Vagina (tissue), 2 donors: ENCODE measurements at regions not wholly inside any gene's neighbourhood (a gene's known extent, or its start where the extent isn't known, plus 50 kb on each side); places are given as distances from the start of the nearest gene placed in this dataset.

ENCODE experiments used
- POLR2AphosphoS5 ChIP-seq, 2 donors: sonication (generic); formaldehyde crosslinking; IDR thresholded peaks; one replicate each; pipeline ENCODE4 v1.9.0; 2017; ENCODE audit warnings: antibody characterized with exemption in 2 of 2, mild to moderate bottlenecking in 2 of 2, low read depth in 1 of 2; ENCODE audit not compliant: insufficient read depth in 1 of 2
- TF ChIP-seq, protein P1 (sequence below), 3 experiments: fragments of 450-650 bp in 2 of 3; fragments of 200-600 bp in 1 of 3; sonication (generic) in 1 of 3; IDR thresholded peaks; one replicate each; pipeline ENCODE4 v1.5.1; 2017 to 2019; ENCODE audit warnings: antibody characterized with exemption in 3 of 3, mild to moderate bottlenecking in 2 of 3, moderate library complexity in 2 of 3

DNA sequence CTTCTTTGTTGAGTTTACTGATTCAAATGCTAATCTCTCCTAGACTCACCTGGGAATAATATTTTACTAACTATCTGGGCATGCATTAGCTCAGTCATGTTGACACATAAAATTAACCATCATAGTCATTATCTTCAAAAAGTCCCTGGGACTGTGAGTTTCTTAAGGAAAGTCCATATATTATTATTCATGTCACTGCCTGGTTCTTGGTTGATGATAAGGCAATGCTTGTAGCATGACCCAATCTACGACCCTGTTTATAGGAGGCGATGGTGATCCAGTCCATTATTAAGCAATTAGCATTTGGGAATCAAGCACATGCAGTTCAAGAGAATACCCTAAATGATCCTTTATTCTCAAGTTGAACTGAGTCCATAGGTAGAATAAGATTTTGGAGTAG lies 54.8 kb upstream of the MPHOSPH6 start:
- no peak for TF ChIP-seq POLR2AphosphoS5 (IDR thresholded peaks at IDR 0.05; ENCODE audit: insufficient read depth in 1 of 2, low read depth in 1 of 2)
- TF ChIP-seq, protein P1, sequence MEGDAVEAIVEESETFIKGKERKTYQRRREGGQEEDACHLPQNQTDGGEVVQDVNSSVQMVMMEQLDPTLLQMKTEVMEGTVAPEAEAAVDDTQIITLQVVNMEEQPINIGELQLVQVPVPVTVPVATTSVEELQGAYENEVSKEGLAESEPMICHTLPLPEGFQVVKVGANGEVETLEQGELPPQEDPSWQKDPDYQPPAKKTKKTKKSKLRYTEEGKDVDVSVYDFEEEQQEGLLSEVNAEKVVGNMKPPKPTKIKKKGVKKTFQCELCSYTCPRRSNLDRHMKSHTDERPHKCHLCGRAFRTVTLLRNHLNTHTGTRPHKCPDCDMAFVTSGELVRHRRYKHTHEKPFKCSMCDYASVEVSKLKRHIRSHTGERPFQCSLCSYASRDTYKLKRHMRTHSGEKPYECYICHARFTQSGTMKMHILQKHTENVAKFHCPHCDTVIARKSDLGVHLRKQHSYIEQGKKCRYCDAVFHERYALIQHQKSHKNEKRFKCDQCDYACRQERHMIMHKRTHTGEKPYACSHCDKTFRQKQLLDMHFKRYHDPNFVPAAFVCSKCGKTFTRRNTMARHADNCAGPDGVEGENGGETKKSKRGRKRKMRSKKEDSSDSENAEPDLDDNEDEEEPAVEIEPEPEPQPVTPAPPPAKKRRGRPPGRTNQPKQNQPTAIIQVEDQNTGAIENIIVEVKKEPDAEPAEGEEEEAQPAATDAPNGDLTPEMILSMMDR (IDR thresholded peaks at IDR 0.05): no peak
